HG02943 (cell line): ENCODE measurements at regions not wholly inside any gene's neighbourhood (a gene's known extent, or its start where the extent isn't known, plus 50 kb on each side); places are given as distances from the start of the nearest gene placed in this dataset.
"Not testable (repeated sequence)": the region's sequence is repeated elsewhere in the genome, so short reads cannot be mapped to it uniquely, and the experiment has no call there.

Experiments used
- ATAC-seq: cut with Tn5 transposase; IDR thresholded peaks from one replicate; pipeline ENCODE4 v1.9.1; 2021; ENCODE audit warnings: mild to moderate bottlenecking, low read depth, moderate library complexity; ENCODE audit not compliant: unreplicated experiment

DNA sequence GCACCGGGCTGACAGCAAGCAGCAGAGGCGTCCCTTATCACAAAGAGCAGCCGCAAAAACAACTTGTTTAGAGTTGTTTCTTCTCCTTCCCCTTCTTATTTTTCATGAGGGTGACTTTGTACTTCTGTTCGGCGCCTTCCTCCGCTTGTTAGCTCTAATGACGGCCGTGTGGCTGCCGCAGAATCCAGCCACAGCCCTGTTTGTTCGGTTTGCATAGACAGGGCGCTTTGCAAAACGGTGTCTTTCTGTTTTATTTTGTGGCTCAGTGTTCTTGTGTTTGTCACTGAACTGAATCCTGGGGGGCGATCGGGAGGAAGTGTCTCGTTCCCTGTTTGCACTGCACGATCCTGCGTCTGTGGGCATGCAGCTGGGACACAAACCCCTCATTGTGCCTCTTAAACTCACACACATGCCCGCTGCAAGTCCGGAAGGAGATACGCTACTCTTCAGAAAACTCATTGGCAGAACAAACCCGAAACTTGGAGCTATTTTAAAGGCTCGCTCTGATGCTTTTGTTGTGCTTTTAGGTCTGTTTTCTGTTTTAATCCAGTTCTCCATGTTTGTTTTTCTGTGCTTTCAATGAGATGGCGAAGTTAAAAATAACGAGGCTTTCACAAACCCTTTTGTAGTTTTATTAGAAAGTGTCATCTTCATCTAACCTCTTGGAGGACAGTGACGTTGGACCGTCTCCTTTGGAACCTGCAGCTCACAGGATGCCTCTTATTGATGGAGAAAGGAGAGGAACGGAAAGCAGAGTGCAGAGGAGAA lies 213.9 kb downstream of the IRX2 start:
- no peak for ATAC-seq

GRCh38 chr5:2536632-2537377 lies 214.7 kb downstream of the IRX2 start:
- no peak for ATAC-seq

DNA sequence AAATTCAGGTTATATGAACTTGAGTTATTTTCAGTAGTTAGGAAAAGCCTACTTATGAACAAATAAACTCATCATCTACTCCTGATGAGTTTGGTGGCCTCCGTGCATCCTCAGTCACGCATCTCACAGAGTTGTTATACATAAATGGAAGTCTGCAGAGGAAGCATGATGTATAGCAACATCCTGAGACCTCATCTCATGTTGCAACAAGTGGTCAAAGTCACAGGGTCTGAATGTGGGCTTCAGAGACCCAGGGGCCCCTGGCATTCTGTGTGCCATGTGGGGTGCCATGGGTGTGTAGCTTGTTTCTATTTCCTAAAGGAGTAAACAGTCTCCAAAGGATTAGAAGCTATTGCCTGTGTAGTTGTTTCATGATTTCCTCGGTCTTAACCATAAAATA lies 216.5 kb downstream of the IRX2 start:
- no peak for ATAC-seq

DNA sequence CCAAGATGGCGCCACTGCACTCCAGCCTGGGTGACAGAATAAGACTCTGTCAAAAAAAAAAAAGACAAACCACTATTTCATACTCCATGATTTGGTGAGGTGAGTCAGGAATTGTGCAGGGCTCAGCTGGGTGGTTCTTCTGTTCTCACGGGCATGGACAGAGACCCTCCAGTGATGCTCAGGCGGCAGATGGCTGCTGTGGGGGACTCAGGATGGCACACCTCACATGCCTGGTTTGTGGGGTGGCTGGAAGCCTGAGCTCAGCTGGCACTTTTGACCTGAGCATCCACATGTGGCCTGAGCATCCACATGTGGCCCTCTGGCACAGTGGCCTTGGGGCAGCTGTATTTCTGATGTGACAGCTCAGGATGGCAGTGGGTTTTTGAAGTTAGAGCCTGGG lies 217.2 kb downstream of the IRX2 start:
- ATAC-seq: no peak

- not testable (repeated sequence) for ATAC-seq
These were observed 217.6 kb downstream of the IRX2 start for GRCh38 chr5:2533848-2534247.

GRCh38 chr5:2532809-2533208 lies 218.7 kb downstream of the IRX2 start:
- no peak for ATAC-seq

DNA sequence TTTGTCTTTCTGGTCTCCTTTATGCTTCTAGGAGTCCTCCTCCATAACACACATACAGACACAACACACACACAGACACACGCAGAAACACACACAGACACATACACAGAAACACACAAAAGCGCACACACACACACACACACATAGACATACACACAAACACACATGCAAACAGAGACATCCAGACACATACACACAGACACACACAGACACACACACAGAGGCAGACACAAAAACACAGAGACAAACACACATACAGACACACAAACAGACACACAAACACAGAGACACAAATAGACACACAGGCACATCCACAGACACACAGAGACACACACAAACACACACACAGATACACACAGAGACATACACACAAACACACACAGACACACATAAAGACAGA lies 220.2 kb downstream of the IRX2 start:
- no peak for ATAC-seq

GRCh38 chr5:2530609-2531008 lies 220.9 kb downstream of the IRX2 start:
- no peak for ATAC-seq

- no peak for ATAC-seq
These were observed 221.9 kb downstream of the IRX2 start for GRCh38 chr5:2529371-2530092.

DNA sequence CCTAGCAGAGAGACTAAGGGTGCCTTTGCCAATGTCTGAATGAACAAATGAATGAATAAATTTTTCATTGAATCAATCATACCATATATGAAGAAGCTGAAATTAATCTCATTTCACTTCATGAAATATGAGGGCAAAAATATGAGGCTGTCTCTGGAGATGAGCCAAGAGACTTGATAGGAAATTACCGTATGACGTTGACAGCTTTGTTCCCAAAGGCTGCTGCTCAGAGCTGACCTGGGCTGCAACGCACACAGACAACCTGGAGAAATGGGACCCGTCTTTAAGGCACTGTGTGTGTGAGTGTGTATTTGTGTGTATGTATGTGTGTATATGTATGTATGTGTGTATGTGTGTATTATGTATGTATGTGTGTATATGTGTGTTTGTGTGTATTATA lies 226.1 kb downstream of the IRX2 start:
- ATAC-seq: no peak

- ATAC-seq: no peak
These were observed 226.9 kb downstream of the IRX2 start for GRCh38 chr5:2524620-2525019.

DNA sequence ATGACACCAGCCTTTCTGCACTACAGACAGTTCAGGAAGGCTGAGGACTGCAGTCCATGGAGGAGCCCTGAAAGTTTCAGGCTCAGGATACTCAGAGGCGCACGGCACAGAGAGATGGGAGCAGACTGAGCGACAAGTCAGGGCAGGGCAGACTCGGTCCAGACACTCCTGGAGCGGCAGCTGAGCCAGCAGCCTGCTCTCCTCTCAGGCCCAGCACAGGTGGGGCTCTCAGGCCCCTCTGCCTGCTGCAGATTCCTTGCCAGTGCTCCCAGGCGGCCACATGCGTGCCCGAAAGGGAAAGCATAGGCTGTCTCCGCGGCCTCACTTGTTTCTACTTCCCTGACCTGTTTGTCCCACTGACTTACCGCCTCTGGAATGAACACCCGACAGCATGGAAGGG lies 228.3 kb downstream of the IRX2 start:
- ATAC-seq: no peak

GRCh38 chr5:2522372-2522771 lies 229.1 kb downstream of the IRX2 start:
- ATAC-seq: no peak

- ATAC-seq: no peak
These were observed 232.3 kb downstream of the IRX2 start for GRCh38 chr5:2519153-2519552.

- no peak for ATAC-seq
These were observed 234.0 kb downstream of the IRX2 start for GRCh38 chr5:2517451-2517850.

GRCh38 chr5:2515180-2515764 lies 236.2 kb downstream of the IRX2 start:
- no peak for ATAC-seq

- no peak for ATAC-seq
These were observed 237.0 kb downstream of the IRX2 start for GRCh38 chr5:2514484-2514883.

DNA sequence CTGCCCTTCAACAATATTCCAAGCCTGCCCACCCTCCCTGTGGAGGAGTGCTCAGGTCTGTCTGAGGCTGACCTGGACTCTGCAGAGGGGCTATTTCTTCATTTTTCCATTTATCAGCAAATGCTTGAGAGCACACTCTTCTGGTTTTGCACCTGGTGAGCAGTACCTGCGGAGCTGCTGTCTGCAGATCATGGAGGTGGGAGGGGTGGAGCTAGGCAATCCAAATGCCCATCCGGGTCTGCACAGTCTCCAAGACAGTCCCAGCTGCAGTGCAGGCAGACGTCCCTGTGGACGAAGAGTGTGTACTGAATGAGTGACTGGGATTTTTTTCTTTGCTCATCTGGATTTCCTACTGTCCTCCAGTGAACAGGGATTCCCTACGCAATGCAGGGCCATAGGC lies 239.8 kb downstream of the IRX2 start:
- ATAC-seq: no peak

DNA sequence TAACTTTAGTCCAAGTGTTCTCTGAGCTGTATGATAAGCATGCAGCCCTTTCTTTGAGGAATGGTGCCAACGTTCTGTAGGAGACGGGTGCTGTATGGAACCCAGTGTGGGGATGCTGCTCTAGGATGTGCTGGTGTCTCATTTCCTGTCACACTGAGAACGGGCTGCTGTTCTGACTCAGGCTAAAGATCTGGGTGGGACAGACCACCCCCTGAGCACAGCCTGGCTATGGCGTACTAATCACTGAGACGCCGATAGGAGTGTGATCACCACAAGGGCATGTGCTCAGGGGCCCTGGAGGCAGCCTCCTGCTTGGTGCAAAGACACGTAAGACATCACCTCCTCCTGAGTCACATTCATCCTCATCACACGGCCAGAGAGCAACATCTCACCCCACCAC lies 240.4 kb downstream of the IRX2 start:
- ATAC-seq: no peak

DNA sequence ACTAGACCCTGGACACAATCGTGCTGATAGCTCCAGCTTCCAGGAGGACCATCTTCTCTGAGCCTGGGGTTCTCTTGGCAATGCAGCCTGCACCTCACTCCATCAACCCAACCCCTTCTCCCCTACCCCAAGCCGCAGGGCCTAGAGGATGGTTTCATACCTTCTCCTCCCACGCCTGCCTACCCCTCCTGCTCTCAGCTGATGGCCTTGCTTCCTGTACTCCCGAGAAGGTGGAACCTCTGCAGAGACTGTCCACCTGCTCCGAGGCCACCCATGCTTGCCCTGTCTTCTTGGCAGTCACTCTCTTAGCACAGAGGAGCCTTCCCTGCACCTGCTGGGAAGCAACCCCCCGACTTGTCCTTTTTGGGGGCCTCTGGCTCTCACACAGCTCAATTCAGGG lies 241.9 kb downstream of the IRX2 start:
- ATAC-seq: no peak

DNA sequence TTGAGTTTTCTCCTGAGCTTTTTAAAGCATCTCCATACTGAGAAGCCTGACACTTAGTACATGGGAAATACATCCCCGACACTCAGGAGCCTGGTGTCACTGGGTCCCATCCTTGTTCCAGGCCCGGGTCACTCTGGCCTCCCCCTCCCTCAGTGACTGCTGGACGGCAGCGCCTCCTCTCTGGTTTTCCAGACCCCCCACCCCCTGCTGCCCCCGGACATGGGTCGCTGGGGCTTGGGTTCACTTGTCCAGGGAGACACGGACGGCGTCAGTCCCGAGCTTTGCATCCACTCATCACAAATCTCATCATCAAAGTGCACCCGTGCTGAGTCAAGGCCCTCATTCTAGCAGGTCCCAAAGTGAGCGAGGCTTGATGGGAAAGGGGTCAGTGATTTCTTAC lies 243.0 kb downstream of the IRX2 start:
- no peak for ATAC-seq
